ENCODE measurements at regions not wholly inside any gene's neighbourhood (a gene's known extent, or its start where the extent isn't known, plus 50 kb on each side); places are given as distances from the start of the nearest gene placed in this dataset.

GRCh38 chr2:219782737-219783348 lies 155.4 kb downstream of the SLC4A3 start:
- Histone ChIP-seq H3K9me3 (replicated peaks) (no peaks in the 10 kb centered on the region), H3K4me3 (no peak overlapping the region), H3K36me3 (no peaks in the 10 kb centered on the region), H3K4me1 (no peaks in the 10 kb centered on the region), H3K27ac (replicated peaks) (no peak overlapping the region), H3K27me3 (ENCODE audit: low read depth) (no peaks in the 10 kb centered on the region)
- no peak for TF ChIP-seq CTCF (IDR thresholded peaks at IDR 0.05; ENCODE audit: borderline replicate concordance)
- no peak for DNase-seq
- intact Hi-C loops (cut with micrococcal nuclease), result no loop called here

- DNase-seq, result no peak
- no peak for TF ChIP-seq CTCF (IDR thresholded peaks at IDR 0.05; ENCODE audit: borderline replicate concordance)
- H3K4me3 ChIP-seq, result no peak overlapping the region
- H3K4me1 ChIP-seq, result no peaks in the 10 kb centered on the region
- no peaks in the 10 kb centered on the region for H3K27me3 ChIP-seq (ENCODE audit: low read depth)
- H3K9me3 ChIP-seq (replicated peaks), result no peaks in the 10 kb centered on the region
- H3K36me3 ChIP-seq, result no peaks in the 10 kb centered on the region
- no peak overlapping the region for H3K27ac ChIP-seq (replicated peaks)
- intact Hi-C loops (cut with micrococcal nuclease), result no loop called here
Observed at GRCh38 chr2:219783359-219783975, 156.0 kb downstream of the SLC4A3 start.

- H3K4me1 ChIP-seq, result no peaks in the 10 kb centered on the region
- no peaks in the 10 kb centered on the region for H3K9me3 ChIP-seq (replicated peaks)
- intact Hi-C loops (cut with micrococcal nuclease), result no loop called here
- H3K4me3 ChIP-seq, result no peak overlapping the region
- DNase-seq, result no peak
- no peaks in the 10 kb centered on the region for H3K27me3 ChIP-seq (ENCODE audit: low read depth)
- H3K36me3 ChIP-seq, result no peaks in the 10 kb centered on the region
- H3K27ac ChIP-seq (replicated peaks), result no peak overlapping the region
- no peak for TF ChIP-seq CTCF (IDR thresholded peaks at IDR 0.05; ENCODE audit: borderline replicate concordance)
Observed at GRCh38 chr2:219784178-219784577, 156.7 kb downstream of the SLC4A3 start.

- TF ChIP-seq CTCF (IDR thresholded peaks at IDR 0.05; ENCODE audit: borderline replicate concordance), result no peak
- H3K36me3 ChIP-seq, result no peaks in the 10 kb centered on the region
- no peak overlapping the region for H3K4me3 ChIP-seq
- no peak for DNase-seq
- H3K27me3 ChIP-seq (ENCODE audit: low read depth), result no peaks in the 10 kb centered on the region
- no peaks in the 10 kb centered on the region for H3K9me3 ChIP-seq (replicated peaks)
- H3K4me1 ChIP-seq, result no peaks in the 10 kb centered on the region
- no peak overlapping the region for H3K27ac ChIP-seq (replicated peaks)
- intact Hi-C loops (cut with micrococcal nuclease), result no loop called here
Observed at GRCh38 chr2:219789476-219789875, 162.0 kb downstream of the SLC4A3 start.

- Histone ChIP-seq H3K27me3 (ENCODE audit: low read depth) (no peaks in the 10 kb centered on the region), H3K4me1 (no peaks in the 10 kb centered on the region), H3K4me3 (no peak overlapping the region), H3K9me3 (replicated peaks) (no peaks in the 10 kb centered on the region), H3K36me3 (no peaks in the 10 kb centered on the region), H3K27ac (replicated peaks) (no peak overlapping the region)
- intact Hi-C loops (cut with micrococcal nuclease), result no loop called here
- no peak for TF ChIP-seq CTCF (IDR thresholded peaks at IDR 0.05; ENCODE audit: borderline replicate concordance)
- no peak for DNase-seq
Observed at GRCh38 chr2:219792446-219792845, 165.0 kb downstream of the SLC4A3 start.
